ENCODE measurements at regions not wholly inside any gene's neighbourhood (a gene's known extent, or its start where the extent isn't known, plus 50 kb on each side); places are given as distances from the start of the nearest gene placed in this dataset.

- Histone ChIP-seq H3K27me3 (replicated peaks in 1 of 4; ENCODE audit: control insufficient read depth in 3 of 4, extremely low read depth in 1 of 4, insufficient read depth in 3 of 4, low read length in 3 of 4) (no peaks in the 10 kb centered on the region), H4K5ac (ENCODE audit: insufficient read length, low read depth, low read length) (no peak overlapping the region), H4K20me1 (replicated peaks in 1 of 2; ENCODE audit: control insufficient read depth in 1 of 2, insufficient read depth in 2 of 2, low read length in 2 of 2) (no peaks in the 10 kb centered on the region), H2BK5ac (ENCODE audit: low read depth, low read length) (no peak overlapping the region), H4K8ac (ENCODE audit: extremely low read depth, insufficient read depth, low read length) (no peak overlapping the region), H2BK20ac (ENCODE audit: low read length) (no peak overlapping the region), H3K9me3 (ENCODE audit: insufficient read depth in 2 of 2, low read depth in 1 of 2, low read length in 1 of 2) (no peaks in the 10 kb centered on the region), H3K4ac (replicated peaks; ENCODE audit: insufficient read length, low read depth, low read length) (no peak overlapping the region), H3K79me2 (ENCODE audit: control insufficient read depth in 1 of 2, insufficient read depth in 2 of 2, low read length in 2 of 2) (no peaks in the 10 kb centered on the region), H3K4me3 (ENCODE audit: extremely low read depth in 1 of 4, insufficient read depth in 2 of 4, low read depth in 3 of 4, low read length in 4 of 4) (no peak overlapping the region), H3K18ac (ENCODE audit: extremely low read depth, low read length) (no peak overlapping the region), H3K14ac (ENCODE audit: insufficient read length) (no peak overlapping the region), H2BK12ac (ENCODE audit: low read depth, low read length) (no peak overlapping the region), H3K4me1 (replicated peaks in 1 of 4; ENCODE audit: control insufficient read depth in 3 of 4, insufficient read depth in 4 of 4, low read length in 3 of 4) (peaks cover 0 to 3% (median 1%) of the 10 kb centered on the region in 4 experiments; a peak in 4 of 7 replicates), H3K23ac (ENCODE audit: insufficient read length) (no peak overlapping the region), H3K9ac (replicated peaks in 1 of 4; ENCODE audit: extremely low read depth in 1 of 4, low read depth in 3 of 4, low read length in 3 of 4) (no peak overlapping the region), H3K56ac (replicated peaks; ENCODE audit: insufficient read length, low read depth, low read length) (no peak overlapping the region), H2BK120ac (replicated peaks; ENCODE audit: low read depth, low read length) (no peak overlapping the region), H3K36me3 (ENCODE audit: control insufficient read depth in 2 of 4, insufficient read depth in 4 of 4, low read length in 3 of 4) (no peaks in the 10 kb centered on the region), H2AK5ac (ENCODE audit: low read depth, low read length) (no peak overlapping the region), H3K4me2 (ENCODE audit: insufficient read depth in 1 of 2, low read depth in 2 of 2, low read length in 2 of 2) (no peak overlapping the region), H3K79me1 (ENCODE audit: low read depth, low read length) (no peaks in the 10 kb centered on the region), H4K91ac (replicated peaks; ENCODE audit: insufficient read length, low read length) (no peak overlapping the region), H2BK15ac (ENCODE audit: low read length) (no peak overlapping the region), H3K23me2 (ENCODE audit: low read depth, low read length) (no peaks in the 10 kb centered on the region), H3K27ac (ENCODE audit: low read depth, low read length) (no peak overlapping the region), H2AFZ (ENCODE audit: low read length) (no peak overlapping the region)
- WGBS, 2 experiments (ENCODE audit: extremely low coverage in 1 of 2, insufficient coverage in 1 of 2, insufficient read length in 1 of 2, insufficient replicate concordance in 2 of 2, low coverage in 1 of 2, low lambda C conversion rate in 2 of 2, missing lambda C conversion rate in 1 of 2), result 85% methylated on average over 3 of the region's 3 CpGs; no CpG with 5 or more reads in 1 of the 2 experiments
- FAIRE-seq (no peak), DNase-seq (ENCODE audit: low read depth in 1 of 2, low spot score in 2 of 2) (no peak)
- TF ChIP-seq EGR1 (IDR thresholded peaks at IDR 0.05; ENCODE audit: borderline replicate concordance, low read depth, low read length), result no peak
- TF ChIP-seq SRF (IDR thresholded peaks at IDR 0.05; ENCODE audit: low read depth, low read length), result no peak
- no peak for TF ChIP-seq HDAC6 (IDR thresholded peaks at IDR 0.05; ENCODE audit: low read depth, low read length)
- no peak for TF ChIP-seq BACH1 (IDR thresholded peaks at IDR 0.05; ENCODE audit: low read length)
- TF ChIP-seq NANOG (IDR thresholded peaks at IDR 0.05; ENCODE audit: insufficient read depth, low read depth, low read length, poor library complexity, severe bottlenecking), result no peak
- TF ChIP-seq CTCF (IDR thresholded peaks at IDR 0.05; ENCODE audit: control extremely low read depth in 1 of 3, insufficient read depth in 1 of 3, low read depth in 1 of 3, low read length in 3 of 3), result no peak
- no peak for TF ChIP-seq POLR2AphosphoS5 (IDR thresholded peaks at IDR 0.05; ENCODE audit: low read depth, low read length)
- no peak for TF ChIP-seq EP300 (IDR thresholded peaks at IDR 0.05; ENCODE audit: borderline replicate concordance in 1 of 2, low read depth in 2 of 2, low read length in 2 of 2)
- no peak for TF ChIP-seq TEAD4 (IDR thresholded peaks at IDR 0.05; ENCODE audit: low read depth, low read length)
- CTCF ChIA-PET (ENCODE audit: partially characterized antibody), result no interaction called here
- POLR2A ChIA-PET (ENCODE audit: partially characterized antibody), result no interaction called here
These were observed 392.3 kb downstream of the CETN3 start for GRCh38 chr5:90017239-90017638.
